ENCODE measurements at regions not wholly inside any gene's neighbourhood (a gene's known extent, or its start where the extent isn't known, plus 50 kb on each side); places are given as distances from the start of the nearest gene placed in this dataset.

GRCh38 chr20:60268491-60268890 is 310.3 kb downstream of the CDH26 start:
- TF ChIP-seq, protein P1, sequence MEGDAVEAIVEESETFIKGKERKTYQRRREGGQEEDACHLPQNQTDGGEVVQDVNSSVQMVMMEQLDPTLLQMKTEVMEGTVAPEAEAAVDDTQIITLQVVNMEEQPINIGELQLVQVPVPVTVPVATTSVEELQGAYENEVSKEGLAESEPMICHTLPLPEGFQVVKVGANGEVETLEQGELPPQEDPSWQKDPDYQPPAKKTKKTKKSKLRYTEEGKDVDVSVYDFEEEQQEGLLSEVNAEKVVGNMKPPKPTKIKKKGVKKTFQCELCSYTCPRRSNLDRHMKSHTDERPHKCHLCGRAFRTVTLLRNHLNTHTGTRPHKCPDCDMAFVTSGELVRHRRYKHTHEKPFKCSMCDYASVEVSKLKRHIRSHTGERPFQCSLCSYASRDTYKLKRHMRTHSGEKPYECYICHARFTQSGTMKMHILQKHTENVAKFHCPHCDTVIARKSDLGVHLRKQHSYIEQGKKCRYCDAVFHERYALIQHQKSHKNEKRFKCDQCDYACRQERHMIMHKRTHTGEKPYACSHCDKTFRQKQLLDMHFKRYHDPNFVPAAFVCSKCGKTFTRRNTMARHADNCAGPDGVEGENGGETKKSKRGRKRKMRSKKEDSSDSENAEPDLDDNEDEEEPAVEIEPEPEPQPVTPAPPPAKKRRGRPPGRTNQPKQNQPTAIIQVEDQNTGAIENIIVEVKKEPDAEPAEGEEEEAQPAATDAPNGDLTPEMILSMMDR (IDR thresholded peaks at IDR 0.05; ENCODE audit: insufficient read depth, low read length, poor library complexity, severe bottlenecking): no peak
- no peak for TF ChIP-seq EZH2phosphoT487 (conservative IDR thresholded peaks at IDR 0.05; ENCODE audit: low read length)
